ENCODE measurements at regions not wholly inside any gene's neighbourhood (a gene's known extent, or its start where the extent isn't known, plus 50 kb on each side); places are given as distances from the start of the nearest gene placed in this dataset.

DNA sequence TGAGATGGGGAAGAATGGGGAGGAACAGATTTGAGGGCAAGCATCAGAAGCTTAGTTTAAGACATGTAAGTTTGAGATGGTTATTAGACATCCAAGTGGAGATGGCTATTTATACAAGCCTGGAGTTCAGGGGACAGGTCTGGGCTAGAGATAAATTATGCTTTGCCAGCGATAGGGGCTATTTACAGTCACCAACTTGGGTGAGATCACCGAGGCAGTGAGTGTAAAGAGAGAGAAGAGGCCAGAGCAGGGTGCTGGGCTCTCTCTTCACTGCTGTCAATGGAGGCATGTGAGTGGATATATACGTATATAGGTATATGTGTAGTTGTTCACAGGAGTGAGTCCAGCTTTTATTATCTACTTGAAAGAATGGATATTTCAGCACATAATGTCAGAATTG is 81.0 kb downstream of the QPCT start:
- no peak for DNase-seq

DNA sequence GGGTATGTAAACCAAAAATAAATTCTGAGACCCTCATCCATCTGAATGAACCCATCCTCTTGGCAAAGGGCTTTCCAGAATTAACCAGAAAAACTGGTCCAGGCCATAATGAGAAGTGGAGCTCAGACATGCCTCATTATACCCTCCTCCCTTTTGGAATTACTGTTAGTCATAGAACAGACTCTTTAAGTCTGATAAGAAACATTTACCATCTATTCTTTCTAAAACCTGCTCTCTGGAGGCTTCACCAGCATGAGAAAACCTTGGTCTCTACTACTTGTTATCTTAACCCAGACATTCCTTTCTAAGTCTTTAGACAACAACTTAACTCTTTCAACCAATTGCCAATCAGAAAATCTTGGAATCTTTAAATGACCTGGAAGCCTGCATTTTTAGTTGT is 82.8 kb downstream of the QPCT start:
- no peak for DNase-seq

DNA sequence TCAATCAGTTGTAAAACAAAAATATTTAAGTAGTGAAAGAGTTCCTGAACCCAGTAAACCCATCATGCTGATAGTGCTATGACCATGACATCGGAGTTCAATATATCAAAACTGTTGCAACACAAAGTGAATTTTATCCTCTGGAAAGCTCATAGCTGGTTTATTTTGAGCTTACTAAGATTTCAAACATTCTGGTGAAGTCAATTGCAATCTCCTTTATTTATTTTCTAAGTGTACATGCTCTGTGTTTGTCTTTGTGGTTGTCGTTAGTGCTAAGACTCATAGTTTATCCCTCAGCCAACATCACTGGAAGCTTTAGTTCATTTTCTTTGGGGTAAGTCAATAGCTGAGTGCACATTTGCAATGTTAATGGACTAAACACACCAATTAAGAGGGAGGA is 91.9 kb downstream of the QPCT start:
- DNase-seq, result no peak

DNA sequence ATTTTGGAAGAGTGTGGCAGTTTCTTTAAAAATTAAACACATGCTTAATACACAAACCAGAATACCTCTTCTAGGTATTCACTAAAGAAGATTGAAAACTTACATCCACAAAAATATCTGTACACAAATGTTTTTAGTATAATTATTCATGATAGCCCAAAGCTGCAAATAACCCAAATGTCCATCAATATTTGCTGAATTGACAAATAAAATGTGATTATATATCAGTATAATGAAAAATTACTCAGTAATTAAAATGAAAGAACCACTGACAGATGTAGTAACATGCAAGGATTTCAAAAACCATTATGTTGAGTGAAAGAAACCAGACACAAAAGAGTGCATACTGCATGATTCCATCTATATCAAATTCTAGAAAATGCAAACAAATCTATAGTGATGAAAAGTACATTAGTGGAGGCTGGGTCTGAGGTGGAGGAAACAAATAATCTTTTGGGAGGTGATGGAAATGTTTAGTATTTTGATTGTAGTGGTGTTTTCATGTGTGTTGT is 94.8 kb downstream of the QPCT start:
- DNase-seq, result no peak

DNA sequence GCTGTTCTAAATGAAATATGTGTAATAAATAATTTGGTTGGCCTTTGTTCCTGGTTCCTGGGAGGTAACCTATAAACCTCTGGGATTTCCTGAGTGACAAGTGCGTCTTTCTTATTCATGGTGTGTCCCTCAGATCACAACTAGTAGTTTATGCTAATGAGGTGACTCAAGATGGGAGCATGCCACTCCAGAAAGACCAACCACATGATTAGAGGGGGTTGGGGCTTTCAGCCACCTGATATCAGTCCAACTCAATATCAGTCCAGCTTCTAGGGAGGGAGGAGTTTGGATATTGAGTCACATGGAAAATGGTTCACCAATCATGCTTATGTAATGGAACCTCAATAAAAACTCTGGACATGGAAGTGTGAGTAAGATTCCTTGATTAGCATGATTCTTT is 96.6 kb downstream of the QPCT start:
- no peak for DNase-seq

DNA sequence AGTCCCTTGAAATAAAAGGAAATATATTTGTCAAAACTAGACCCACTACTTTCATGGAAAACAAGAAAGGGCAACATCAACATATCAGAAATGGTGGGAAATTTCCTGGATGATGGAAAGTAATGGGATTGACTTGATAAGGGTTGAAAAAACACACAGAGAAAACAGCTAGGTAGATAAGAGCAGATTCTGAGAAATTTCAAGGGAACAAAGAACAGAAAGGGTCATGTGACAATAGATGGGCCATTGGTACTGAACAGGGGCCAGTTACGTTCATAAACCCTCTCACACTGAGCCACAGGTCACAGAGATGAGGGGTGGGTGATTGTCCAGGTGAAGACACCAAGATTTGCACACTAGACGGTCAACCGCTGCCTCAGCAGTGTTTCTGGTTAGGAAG is 98.7 kb downstream of the QPCT start:
- no peak for DNase-seq

DNA sequence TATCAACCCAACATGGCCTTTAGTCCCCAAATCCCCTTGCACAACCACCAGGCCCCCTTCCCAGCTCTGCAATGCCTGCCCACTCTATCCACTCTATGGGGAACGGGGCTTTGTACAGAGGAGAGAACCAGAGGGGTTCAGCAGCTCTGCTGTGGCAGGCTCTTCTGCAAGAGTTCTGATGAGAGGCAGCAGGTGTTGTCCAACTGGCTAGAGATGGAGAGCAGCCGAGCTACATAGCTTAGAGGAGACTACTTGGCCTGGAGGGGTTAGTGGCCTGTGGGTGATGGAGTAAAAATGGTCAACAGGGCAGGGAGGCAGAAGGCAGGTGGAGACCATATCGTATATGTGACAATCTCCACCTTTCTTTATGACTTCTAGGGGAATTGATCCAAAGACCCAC is 103.0 kb downstream of the QPCT start:
- no peak for DNase-seq

DNA sequence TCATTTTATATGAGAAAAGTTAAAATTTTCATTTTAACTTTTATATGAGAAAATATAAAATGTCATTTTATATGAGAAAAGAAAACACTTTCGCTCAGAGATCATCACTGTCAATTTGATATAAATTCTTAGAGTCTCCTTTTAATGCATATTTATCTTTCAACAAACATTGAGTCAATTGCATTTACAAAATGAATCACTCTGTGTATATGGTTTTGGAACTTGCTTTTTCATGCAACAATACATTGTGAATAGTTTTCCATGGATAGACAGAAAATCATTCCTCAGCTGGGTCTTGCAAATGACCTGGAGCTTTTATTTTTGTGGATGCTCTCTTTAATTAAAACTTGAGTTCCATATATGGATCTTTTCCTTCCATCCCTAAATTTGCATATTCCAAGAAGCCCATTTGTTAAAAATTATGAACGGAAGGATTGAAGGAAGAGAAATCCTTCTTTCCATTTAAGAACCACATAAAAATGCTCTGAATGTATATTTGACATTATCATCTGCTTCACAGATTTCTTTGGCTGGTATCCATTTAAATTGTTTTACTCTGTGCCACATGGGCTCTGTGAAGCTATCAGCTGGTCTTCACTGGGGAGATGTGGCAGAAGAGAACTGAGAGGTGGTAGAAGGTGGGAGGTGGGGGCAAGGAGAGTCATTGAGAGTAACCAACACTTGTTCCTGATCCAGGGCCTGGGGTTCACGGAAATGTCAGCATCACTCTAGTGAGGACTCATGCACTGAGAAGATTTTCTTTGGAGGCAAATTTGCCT is 104.1 kb downstream of the QPCT start:
- no peak for DNase-seq

DNA sequence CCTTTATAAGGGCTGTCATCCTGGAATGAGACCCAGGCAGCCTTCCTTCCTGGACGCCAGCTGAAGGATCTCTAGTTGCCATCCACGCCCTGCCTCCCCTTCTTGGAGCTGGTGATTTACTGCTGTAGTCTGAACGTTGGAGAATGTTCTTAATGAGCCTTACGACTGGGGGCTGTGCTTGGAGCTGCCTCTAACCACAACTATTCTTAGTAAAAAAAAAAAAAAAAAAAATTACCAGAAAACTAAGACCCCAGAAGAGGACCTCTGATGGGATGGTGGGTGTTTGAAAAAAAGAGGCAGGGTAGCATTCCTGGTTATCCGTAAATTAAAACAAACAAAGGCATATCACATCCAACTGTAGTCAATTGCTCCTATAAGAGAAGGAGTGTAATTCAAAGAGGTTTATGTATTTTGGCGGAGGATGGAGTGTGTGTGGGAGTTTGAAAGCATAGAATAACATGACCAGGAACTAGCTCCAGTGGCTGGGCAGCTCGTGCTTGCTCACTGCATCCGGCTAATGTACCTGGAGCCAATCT is 105.4 kb downstream of the QPCT start:
- no peak for DNase-seq

DNA sequence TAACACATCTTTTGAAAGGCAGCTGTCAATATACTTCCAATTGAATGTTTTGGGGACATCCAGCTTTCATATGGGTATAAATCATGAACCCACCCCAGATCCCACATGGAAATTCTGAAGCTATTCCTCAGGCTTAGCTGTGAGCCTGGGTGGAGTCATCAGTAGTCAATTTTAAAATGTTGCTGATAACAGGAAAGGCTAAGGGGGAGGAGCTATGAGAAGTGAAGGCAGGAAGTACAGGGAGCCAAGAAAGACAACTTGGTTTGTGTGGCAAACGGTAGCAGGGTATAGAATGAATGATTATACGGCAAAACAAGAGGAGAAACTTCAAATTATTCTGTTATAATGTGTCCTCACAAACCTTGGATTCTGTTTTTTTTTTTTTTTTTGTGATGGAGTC is 108.6 kb downstream of the QPCT start:
- DNase-seq, result no peak

DNA sequence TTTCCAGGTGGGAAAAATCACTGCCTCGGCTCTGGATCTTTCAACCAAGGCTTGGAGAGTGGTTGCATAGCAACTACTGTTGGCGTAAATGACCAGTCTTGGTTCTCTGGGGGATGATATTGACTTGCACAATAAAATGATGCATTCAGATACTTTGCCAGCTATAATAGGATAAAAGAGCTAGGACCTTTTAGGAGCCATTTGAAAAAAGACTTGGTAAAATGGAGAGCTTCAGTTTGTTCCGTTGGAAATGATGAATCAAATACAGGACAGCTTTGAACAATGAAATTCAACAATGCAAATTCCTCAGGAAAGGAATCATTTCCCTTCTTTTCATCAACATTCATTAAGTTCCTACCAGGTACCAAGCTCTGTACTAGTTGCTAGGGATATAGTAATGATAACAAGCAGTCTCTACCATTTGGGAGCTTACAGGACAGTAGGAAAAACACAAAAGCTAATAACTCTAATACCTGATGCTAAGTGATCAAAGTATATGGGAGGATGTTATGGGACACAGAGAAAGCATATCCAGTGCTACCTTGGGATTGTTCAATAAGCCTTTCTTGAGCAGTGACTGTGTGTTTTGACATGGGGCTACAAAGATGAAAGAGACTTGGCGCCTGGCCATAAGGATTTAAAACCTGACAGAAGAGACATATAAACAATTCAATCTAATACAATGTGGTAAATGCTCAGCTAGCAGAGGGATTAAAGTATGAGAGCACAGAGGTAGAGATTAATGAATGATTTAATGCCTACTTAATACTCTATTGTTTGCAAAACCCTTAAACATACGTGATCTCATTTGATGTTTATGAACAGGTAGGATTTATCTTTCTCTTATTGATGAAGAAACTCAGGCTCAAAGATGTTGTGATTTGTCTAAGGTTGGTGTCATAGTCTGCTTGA is 110.7 kb downstream of the QPCT start:
- no peak for DNase-seq

DNA sequence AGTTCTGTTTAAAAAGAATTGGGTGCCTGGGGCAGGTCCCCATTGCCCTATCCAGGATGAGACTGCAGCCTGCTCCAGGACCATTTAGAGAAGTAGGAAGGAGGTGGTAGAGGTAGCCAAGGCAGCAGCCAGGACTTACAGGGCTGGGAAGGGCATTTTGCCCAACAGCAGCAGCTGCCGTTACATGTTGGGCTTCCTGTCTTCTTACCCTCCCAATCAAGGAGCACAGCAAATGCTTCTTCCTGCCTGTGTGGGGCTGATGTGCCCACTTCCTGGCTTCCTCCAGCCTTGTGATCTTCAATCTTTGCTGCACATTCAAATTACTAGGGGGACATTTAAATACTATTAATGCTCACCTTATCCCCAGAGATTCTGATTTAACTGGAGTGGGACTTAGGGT is 112.0 kb downstream of the QPCT start:
- DNase-seq, result no peak

DNA sequence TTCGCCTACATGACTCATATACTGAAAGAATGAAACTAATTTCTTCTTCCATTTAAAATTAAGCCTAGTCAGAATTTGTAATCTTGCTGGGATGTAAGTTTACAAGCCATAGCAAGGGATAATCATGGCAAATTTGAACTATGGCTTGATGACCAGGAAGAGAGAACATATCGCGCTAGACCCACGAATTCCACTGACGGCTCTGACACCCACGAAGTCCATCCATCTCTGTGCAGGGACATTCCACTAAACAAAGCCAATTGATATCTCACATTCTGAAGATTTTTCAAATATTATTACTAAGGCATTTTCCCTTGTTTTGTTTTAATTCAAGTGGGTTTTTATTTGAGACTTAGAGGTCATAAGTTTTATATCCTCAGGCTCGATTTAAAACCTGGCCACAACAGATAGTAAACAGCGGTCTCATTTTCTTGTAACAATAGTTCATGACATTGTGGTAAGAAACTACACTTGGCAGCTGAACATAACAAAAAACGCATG is 113.0 kb downstream of the QPCT start:
- DNase-seq, result no peak

DNA sequence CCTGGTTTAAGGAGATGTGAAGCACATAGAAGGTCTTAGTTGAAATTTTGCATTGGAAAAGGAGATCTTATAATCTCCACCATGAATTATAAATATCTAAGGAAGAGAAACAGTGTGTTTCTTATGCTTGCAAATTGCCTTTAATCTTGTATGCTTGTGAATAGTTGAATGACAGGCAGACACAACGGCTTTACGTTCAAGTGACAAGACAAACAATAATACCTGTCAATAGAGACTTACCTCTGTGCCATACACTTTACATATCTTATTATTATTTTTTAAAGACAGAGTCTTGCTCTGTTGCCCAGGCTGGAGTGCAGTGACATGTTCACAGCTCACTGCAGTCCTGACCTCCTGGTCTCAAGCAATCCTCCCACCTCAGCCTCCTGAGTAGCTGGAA is 113.7 kb downstream of the QPCT start:
- DNase-seq, result no peak

DNA sequence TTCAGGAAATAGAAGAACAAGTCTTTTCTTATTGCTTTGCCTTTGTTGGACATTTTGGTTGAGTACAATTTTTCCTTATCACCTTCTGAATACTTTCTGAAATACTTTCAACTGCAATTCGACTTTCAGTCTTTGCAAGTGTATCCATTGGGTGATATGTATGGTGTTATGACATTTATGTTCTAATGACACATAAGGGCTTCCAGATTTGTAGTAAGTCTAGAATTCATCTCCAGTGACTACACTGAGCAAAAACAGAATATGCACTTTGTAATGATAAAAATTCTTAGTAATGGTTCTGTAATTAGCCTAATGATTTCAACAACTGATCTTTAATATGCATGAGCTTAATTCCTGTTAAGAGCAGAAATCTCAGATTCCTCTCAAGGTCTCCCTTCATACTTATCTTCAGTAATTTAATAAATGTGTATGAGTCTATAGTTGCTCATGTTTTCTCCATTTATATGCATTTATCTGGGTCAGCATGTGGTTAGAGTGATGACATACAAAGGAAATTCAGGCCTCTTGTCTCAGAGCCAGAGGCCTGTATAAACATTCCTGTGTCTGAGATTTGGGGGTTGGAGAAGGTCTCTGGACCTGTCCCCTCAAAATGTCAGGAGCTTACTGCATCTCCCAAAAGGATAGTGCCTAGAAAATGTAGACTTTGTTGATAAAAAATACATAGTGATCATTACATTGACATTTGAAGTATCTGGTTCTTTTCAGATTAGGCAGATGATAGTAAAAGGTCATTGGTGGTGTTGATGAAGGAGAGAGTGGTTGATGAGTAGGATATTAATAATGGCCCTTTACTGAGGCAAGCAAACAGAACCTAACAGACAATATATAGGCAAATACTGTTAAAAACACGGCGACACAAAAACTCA is 114.9 kb downstream of the QPCT start:
- no peak for DNase-seq

DNA sequence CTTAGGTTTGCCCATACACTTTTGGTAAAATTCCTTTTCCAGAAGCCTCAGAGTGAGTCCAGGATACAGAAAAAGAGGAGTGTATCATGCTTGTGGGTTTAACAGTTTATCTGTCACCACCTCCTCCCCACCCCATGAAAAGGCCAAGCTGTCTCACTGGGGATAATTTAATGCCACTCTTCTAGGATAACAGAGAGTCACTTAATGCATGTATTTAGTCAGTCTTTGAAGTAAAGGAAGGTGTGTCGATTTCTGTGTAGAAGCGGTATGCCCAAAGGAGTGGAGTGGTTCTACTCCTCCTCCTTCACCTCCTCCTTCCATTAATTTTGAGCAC is 116.4 kb downstream of the QPCT start:
- DNase-seq, result no peak

DNA sequence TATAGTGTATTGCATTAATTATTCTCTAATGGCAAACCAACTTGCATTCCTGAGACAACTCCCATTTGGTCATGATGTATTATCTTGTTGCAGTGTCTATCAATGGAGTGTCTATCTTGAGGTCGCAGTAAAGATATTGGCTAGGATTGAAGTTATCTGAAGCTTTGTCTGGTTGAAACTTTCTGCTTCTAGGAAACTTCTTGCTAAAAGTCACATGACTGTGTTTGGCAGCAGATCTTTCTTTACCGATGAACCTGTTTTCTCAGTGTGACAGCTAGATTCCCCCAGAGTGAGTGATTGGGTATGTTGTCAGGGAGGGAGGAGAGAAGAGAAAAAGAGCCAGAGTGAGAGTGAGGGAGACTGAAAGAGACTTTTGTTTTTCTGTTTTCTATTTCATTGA is 119.6 kb downstream of the QPCT start:
- no peak for DNase-seq

DNA sequence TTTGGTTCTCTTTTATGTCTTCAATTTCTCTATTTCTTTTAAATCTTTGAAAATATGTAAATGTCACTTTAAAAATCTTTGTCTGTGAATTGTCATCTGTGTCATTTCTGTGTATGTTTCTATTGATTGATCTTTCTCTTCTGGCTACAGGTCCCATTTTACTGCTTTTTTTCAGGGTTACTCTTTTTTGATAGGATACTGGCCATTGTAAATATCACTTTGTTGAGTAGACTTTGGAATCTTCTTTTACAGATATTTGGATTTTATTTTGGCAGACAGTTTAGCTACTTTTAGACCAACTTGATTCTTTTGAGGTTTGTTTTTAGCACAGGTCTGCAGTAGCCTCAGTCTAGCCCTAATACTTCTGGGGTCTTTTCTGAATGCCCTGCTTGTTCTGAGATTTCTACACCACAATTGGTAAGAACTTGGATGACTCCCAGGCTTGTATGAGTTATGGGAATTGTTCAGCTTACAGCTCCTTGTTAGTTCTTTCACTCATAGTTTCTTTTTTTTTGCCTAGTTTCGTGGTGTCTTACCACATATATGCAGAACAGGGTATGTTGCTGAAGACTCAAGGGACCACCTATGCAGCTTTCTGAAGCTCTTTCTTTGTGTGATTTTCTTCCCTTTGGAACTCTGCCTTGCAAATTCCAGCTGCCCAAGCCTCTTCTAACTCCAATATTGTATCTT is 122.2 kb downstream of the QPCT start:
- no peak for DNase-seq

DNA sequence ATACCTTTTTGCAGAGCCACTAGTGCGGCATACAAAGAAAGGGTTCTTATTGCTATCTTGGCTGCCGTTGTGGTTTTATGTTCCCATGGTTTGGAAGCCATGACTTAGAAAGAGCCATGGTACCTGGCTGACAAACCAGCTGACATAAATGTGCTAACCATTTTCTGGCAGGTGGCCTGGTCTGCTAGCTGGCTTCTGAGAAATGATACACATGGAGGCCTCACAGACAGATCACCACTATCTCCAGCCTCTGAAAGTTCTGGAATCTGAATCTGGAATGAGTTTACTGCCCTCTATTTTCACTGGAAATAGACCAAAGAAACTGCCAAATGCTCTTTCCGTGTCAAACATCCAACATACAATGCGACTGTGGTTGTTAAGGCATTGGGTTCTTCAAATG is 123.7 kb downstream of the QPCT start:
- no peak for DNase-seq

DNA sequence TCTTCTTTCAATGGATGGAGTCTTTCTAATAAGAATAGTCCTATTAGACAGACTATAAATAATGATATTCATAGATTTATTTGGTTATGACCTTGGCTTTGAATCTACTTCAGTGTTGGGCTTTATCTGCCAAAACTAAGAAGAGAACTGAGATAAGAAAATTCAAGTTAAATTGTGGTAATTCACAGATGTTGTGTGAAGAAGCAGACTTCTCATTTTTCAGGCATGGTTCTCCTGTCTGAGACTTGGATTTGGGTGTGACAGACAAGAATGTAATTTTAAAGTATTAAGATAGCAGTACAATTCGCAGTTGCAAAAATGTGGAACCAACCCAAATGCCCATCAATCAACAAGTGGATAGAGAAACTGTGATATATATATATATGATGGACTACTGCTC is 124.7 kb downstream of the QPCT start:
- no peak for DNase-seq

DNA sequence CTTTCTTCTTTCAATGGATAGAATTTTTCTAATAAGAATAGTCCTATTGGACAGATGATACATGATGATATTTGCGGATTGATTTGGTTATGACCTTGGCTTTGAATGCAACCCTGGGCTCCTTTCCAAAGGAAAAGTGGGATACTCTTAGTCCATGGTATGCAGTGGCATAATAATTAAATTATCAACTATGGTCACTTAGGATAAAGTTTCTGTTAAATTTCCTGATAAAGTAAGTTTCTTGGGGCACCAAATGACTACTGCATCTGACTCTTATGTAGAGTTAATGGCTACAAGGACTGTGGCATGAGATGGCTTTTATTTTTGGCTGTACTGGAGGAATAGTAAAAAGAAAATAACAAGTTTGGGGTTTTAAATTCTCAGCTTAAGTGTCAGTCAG is 126.7 kb downstream of the QPCT start:
- no peak for DNase-seq

DNA sequence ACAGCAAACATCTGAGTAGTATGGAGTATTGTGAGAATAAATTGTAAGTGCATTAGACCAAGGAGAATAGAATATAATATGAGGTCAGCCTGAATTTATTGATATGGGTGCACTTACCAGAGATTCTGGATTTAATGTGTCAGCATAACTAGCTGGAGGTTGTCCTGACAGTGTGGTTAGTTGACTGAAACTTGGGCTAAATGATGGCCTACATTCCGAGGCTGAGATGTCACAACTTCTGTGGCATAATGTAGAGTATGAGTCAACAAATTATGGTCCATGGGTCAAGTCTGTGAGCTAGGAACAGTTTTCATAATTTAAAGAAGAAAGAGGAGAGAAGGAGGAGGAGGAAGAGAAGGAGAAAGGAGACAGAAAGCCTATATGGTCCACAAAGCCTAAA is 127.6 kb downstream of the QPCT start:
- DNase-seq, result no peak

All from activated CD4-positive, alpha-beta T cell treated with anti-CD3 and anti-CD28 coated beads for 1 hour (primary cell).